ENCODE measurements at regions not wholly inside any gene's neighbourhood (a gene's known extent, or its start where the extent isn't known, plus 50 kb on each side); places are given as distances from the start of the nearest gene placed in this dataset.

- Histone ChIP-seq H3K9me1 (replicated peaks; ENCODE audit: control insufficient read depth, extremely low read depth, insufficient read depth, low read length) (no peaks in the 10 kb centered on the region), H3K4me1 (ENCODE audit: control insufficient read depth, extremely low read depth, insufficient read depth, low read length) (no peaks in the 10 kb centered on the region), H3K4me2 (ENCODE audit: insufficient read depth, low read length) (no peak overlapping the region), H3K27me3 (ENCODE audit: control insufficient read depth in 2 of 2, insufficient read depth in 2 of 2, low read length in 2 of 2) (peaks cover 1 to 13% of the 10 kb centered on the region in 2 experiments), H3K9me3 (replicated peaks; ENCODE audit: control insufficient read depth, insufficient read depth, low read length) (no peaks in the 10 kb centered on the region), H3K9ac (replicated peaks; ENCODE audit: extremely low read depth, insufficient read depth, low read length) (no peak overlapping the region), H3K4me3 (replicated peaks in 1 of 3; ENCODE audit: insufficient read depth in 1 of 3, low read depth in 1 of 3, low read length in 3 of 3) (no peak overlapping the region), H3K79me2 (ENCODE audit: control insufficient read depth, insufficient read depth, low read length) (no peaks in the 10 kb centered on the region), H4K20me1 (replicated peaks; ENCODE audit: control insufficient read depth, extremely low read depth, insufficient read depth, low read length) (no peaks in the 10 kb centered on the region), H2AFZ (ENCODE audit: low read depth, low read length) (no peak overlapping the region), H3K27ac (ENCODE audit: insufficient read depth, low read depth, low read length) (no peak overlapping the region), H3K36me3 (ENCODE audit: control insufficient read depth in 2 of 2, extremely low read depth in 1 of 2, insufficient read depth in 2 of 2, low read length in 2 of 2) (no peaks in the 10 kb centered on the region)
- no peak for TF ChIP-seq POLR2A (IDR thresholded peaks at IDR 0.05; ENCODE audit: low read depth, low read length)
- no peak for TF ChIP-seq CTCF (IDR thresholded peaks at IDR 0.05; ENCODE audit: extremely low read depth in 1 of 2, insufficient read depth in 1 of 2, low read depth in 1 of 2, low read length in 2 of 2)
- TF ChIP-seq JUN (IDR thresholded peaks at IDR 0.05; ENCODE audit: borderline replicate concordance, insufficient read depth, insufficient read length, low read depth), result no peak
- TF ChIP-seq GATA2 (IDR thresholded peaks at IDR 0.05; ENCODE audit: insufficient read depth, insufficient read length, low read depth, low read length), result no peak
- TF ChIP-seq EZH2 (IDR thresholded peaks at IDR 0.05; ENCODE audit: borderline replicate concordance, low read depth, low read length, severe bottlenecking), result no peak
- no peak for TF ChIP-seq POLR2AphosphoS5 (IDR thresholded peaks at IDR 0.05; ENCODE audit: insufficient read depth, low read depth, low read length)
- TF ChIP-seq FOS (IDR thresholded peaks at IDR 0.05; ENCODE audit: borderline replicate concordance, insufficient read depth, low read length), result no peak
- no peak for TF ChIP-seq MYC (IDR thresholded peaks at IDR 0.05; ENCODE audit: low read depth, low read length)
- TF ChIP-seq MAX (IDR thresholded peaks at IDR 0.05; ENCODE audit: insufficient read depth, insufficient read length), result no peak
- dilution Hi-C loops (cut with MboI; ENCODE audit: extremely low pct_ligation_motif_present, low sequenced_read_pairs) (no loop called here), intact Hi-C loops (cut with micrococcal nuclease) (no loop called here)
- BruUV-seq (replicated peaks), result no TSS peak
- POLR2A ChIA-PET, result no interaction called here
- CTCF ChIA-PET, result interaction anchor here (2.7 to 3.7 kb wide), 2 partner anchors 13 to 18 kb away, joined by 8 to 23 read pairs; no protein-coding TSS in a partner anchor
- FAIRE-seq (no peak), DNase-seq (ENCODE audit: low read depth, low spot score) (no peak)
These were observed 206.2 kb downstream of the RPIA start for GRCh38 chr2:88897715-88898114.
